Stomach (tissue), 8 donors: ENCODE measurements at regions not wholly inside any gene's neighbourhood (a gene's known extent, or its start where the extent isn't known, plus 50 kb on each side); places are given as distances from the start of the nearest gene placed in this dataset.

Experiments used
- DNase-seq, 2 donors: peaks; one replicate each; pipeline versions ENCODE4 v3.0.0 to v3.0.0-alpha.2; 2013 to 2019
- H3K27ac ChIP-seq, 5 donors: fragments of 200-600 bp in 4 of 5; sonication (generic) in 4 of 5; one replicate each; pipeline ENCODE4 v1.5.1; 2013 to 2019; ENCODE audit warnings: mild to moderate bottlenecking in 1 of 5, moderate library complexity in 1 of 5
- H3K27me3 ChIP-seq, 3 donors: fragments of 200-600 bp; sonication (generic); one replicate each; pipeline ENCODE4 v1.5.1; 2017 to 2019; ENCODE audit warnings: mixed run types in 1 of 3
- H3K36me3 ChIP-seq, 4 donors: fragments of 200-600 bp; sonication (generic); 1 replicate in 3 of 4; 2 replicates in 1 of 4; pipeline ENCODE4 v1.5.1; 2016 to 2019
- H3K4me1 ChIP-seq, 4 donors: fragments of 200-600 bp; sonication (generic); one replicate each; pipeline ENCODE4 v1.5.1; 2016 to 2019
- H3K4me3 ChIP-seq, 4 donors: fragments of 200-600 bp; sonication (generic) in 3 of 4; one replicate each; pipeline ENCODE4 v1.5.1; 2016 to 2019; ENCODE audit warnings: mild to moderate bottlenecking in 1 of 4
- H3K9me3 ChIP-seq, 4 donors: fragments of 200-600 bp; sonication (generic); one replicate each; pipeline ENCODE4 v1.5.1; 2016 to 2019
- CTCF ChIP-seq, 7 experiments: fragments of 450-650 bp in 4 of 7; fragments of 200-600 bp in 3 of 7; sonication (generic) in 3 of 7; IDR thresholded peaks; one replicate each; pipeline ENCODE4 v1.5.1; 2016 to 2019; ENCODE audit warnings: antibody characterized with exemption in 7 of 7, control low read depth in 2 of 7, mild to moderate bottlenecking in 1 of 7
- EP300 ChIP-seq: sonication (generic); formaldehyde crosslinking; IDR thresholded peaks from one replicate; pipeline ENCODE4 v1.6.1; 2017; ENCODE audit warnings: antibody characterized with exemption
- POLR2A ChIP-seq, 4 donors: fragments of 450-650 bp; IDR thresholded peaks; one replicate each; pipeline ENCODE4 v1.6.1; 2016; ENCODE audit warnings: antibody characterized with exemption in 4 of 4, control low read depth in 2 of 4, mild to moderate bottlenecking in 1 of 4, moderate library complexity in 1 of 4
- POLR2AphosphoS5 ChIP-seq, 3 donors: sonication (generic); formaldehyde crosslinking; IDR thresholded peaks; one replicate each; pipeline ENCODE4 v1.6.1; 2016; ENCODE audit warnings: antibody characterized with exemption in 3 of 3
- WGBS, 5 donors: extraction: QIAGEN DNeasy Blood & Tissue Kit in 3 of 5; methylation state at CpG; one replicate each; pipeline versions ENCODE4 v1.1.5 to v1.1.7; 2013 to 2018; 5-methylcytosine and 5-hydroxymethylcytosine counted together
- intact Hi-C: fragments of 100-400 bp; cut with DNase I; formaldehyde crosslinking; loops from one replicate; pipeline ENCODE4 v1.15.1; 2023; ENCODE audit warnings: low total_unique reads
- donor health status: healthy with polysubstance abuse.
- donor health status: Bipolar disorder and iron deficiency.
- donor health status: healthy.

DNA sequence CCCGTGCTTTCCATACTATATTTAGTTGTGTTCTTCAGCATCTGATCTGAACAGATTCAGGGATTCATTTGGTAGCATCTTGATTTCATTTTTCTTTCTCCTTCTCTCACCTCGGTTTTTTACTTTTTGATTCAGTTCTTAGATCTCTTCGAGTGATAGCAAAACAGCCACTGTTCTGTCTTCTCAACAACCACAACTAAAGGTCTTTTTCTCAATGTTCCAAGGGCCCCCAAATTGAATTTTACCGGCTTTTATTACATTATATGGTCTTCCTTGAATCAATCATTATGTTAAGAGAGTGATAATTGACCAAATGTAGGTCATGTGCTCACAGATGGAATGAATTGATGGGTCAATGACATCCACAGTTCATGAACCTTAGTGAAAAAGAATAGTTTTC is 164.5 kb upstream of the LMNTD1 start:
- H3K27ac ChIP-seq = no peak overlapping the region
- intact Hi-C loops = no loop called here
- no peak overlapping the region for H3K4me3 ChIP-seq
- WGBS, 5 donors = 68 to 86% (median 71%) methylated on average over 4 of the region's 4 CpGs
- no peaks in the 10 kb centered on the region for H3K4me1 ChIP-seq
- no peaks in the 10 kb centered on the region for H3K27me3 ChIP-seq
- H3K36me3 ChIP-seq = no peaks in the 10 kb centered on the region
- TF ChIP-seq CTCF (IDR thresholded peaks at IDR 0.05) (no peak), EP300 (no peak), POLR2AphosphoS5 (IDR thresholded peaks at IDR 0.05) (no peak), POLR2A (IDR thresholded peaks at IDR 0.05) (no peak)
- DNase-seq = no peak
- H3K9me3 ChIP-seq = no peaks in the 10 kb centered on the region

GRCh38 chr12:25718081-25718731 is 165.1 kb upstream of the LMNTD1 start:
- TF ChIP-seq EP300 = no peak
- TF ChIP-seq CTCF (IDR thresholded peaks at IDR 0.05) = no peak
- no peak for TF ChIP-seq POLR2AphosphoS5 (IDR thresholded peaks at IDR 0.05)
- no peak for TF ChIP-seq POLR2A (IDR thresholded peaks at IDR 0.05)
- no peak overlapping the region for H3K4me3 ChIP-seq
- DNase-seq = no peak
- no peaks in the 10 kb centered on the region for H3K27me3 ChIP-seq
- peaks cover 0 to 1% (median 0%) of the 10 kb centered on the region in 4 donors for H3K4me1 ChIP-seq
- no peaks in the 10 kb centered on the region for H3K9me3 ChIP-seq
- H3K27ac ChIP-seq = no peak overlapping the region
- intact Hi-C loops = no loop called here
- WGBS, 5 donors = 48 to 58% (median 50%) methylated on average over 2 of the region's 2 CpGs
- H3K36me3 ChIP-seq = no peaks in the 10 kb centered on the region

GRCh38 chr12:25719505-25719904 is 166.4 kb upstream of the LMNTD1 start:
- WGBS, 5 donors = 57 to 74% (median 66%) methylated on average over 4 of the region's 4 CpGs
- Histone ChIP-seq H3K4me3 (no peak overlapping the region), H3K27ac (no peak overlapping the region), H3K9me3 (no peaks in the 10 kb centered on the region), H3K27me3 (no peaks in the 10 kb centered on the region), H3K4me1 (peaks cover 0 to 14% (median 0%) of the 10 kb centered on the region in 4 donors), H3K36me3 (no peaks in the 10 kb centered on the region)
- TF ChIP-seq POLR2AphosphoS5 (IDR thresholded peaks at IDR 0.05) (no peak), EP300 (no peak), CTCF (IDR thresholded peaks at IDR 0.05) (no peak), POLR2A (IDR thresholded peaks at IDR 0.05) (no peak)
- intact Hi-C loops = no loop called here
- DNase-seq = no peak

GRCh38 chr12:25723336-25723735 is 170.3 kb upstream of the LMNTD1 start:
- H3K27ac ChIP-seq = no peak overlapping the region
- H3K4me3 ChIP-seq = no peak overlapping the region
- DNase-seq = peak in 1 of 2 donors; percentile 20
- TF ChIP-seq POLR2AphosphoS5 (IDR thresholded peaks at IDR 0.05) = no peak
- no peak for TF ChIP-seq EP300
- TF ChIP-seq CTCF (IDR thresholded peaks at IDR 0.05) = no peak
- no peak for TF ChIP-seq POLR2A (IDR thresholded peaks at IDR 0.05)
- H3K36me3 ChIP-seq = no peaks in the 10 kb centered on the region
- no peaks in the 10 kb centered on the region for H3K9me3 ChIP-seq
- no peaks in the 10 kb centered on the region for H3K27me3 ChIP-seq
- 52 to 70% (median 66%) methylated on average over 1 of the region's 1 CpG for WGBS, 5 donors
- intact Hi-C loops = no loop called here
- peaks cover 0 to 15% (median 0%) of the 10 kb centered on the region in 4 donors for H3K4me1 ChIP-seq
